Neural progenitor cell (in vitro differentiated cells): ENCODE measurements at regions not wholly inside any gene's neighbourhood (a gene's known extent, or its start where the extent isn't known, plus 50 kb on each side); places are given as distances from the start of the nearest gene placed in this dataset.
"Not testable (repeated sequence)": the region's sequence is repeated elsewhere in the genome, so short reads cannot be mapped to it uniquely, and the experiment has no call there.

Experiments
- DNase-seq: peaks from one replicate; pipeline ENCODE4 v3.0.0-alpha.2; 2016; ENCODE audit warnings: low spot score
- H2AFZ ChIP-seq: fragments of 200-600 bp; sonication (generic); replicated peaks from 2 replicates; pipeline ENCODE4 v1.6.1; 2016; ENCODE audit warnings: antibody characterized with exemption
- H3F3A ChIP-seq: fragments of 200-600 bp; sonication (generic); 2 replicates; pipeline ENCODE4 v1.6.1; 2016; ENCODE audit warnings: antibody characterized with exemption, low read depth
- H3K27ac ChIP-seq: fragments of 200-600 bp; sonication (generic); 2 replicates; pipeline ENCODE4 v1.5.1; 2016; ENCODE audit warnings: mild to moderate bottlenecking
- H3K27me3 ChIP-seq: fragments of 200-600 bp; sonication (generic); 2 replicates; pipeline ENCODE4 v1.6.1; 2016; ENCODE audit warnings: mild to moderate bottlenecking, moderate library complexity
- H3K36me3 ChIP-seq: fragments of 200-600 bp; sonication (generic); 2 replicates; pipeline ENCODE4 v1.5.1; 2016
- H3K4me1 ChIP-seq: fragments of 200-600 bp; sonication (generic); 2 replicates; pipeline ENCODE4 v1.6.1; 2016; ENCODE audit warnings: mixed run types
- H3K4me2 ChIP-seq: fragments of 200-600 bp; sonication (generic); 2 replicates; pipeline ENCODE4 v1.6.1; 2016
- H3K4me3 ChIP-seq: fragments of 200-600 bp; sonication (generic); 2 replicates; pipeline ENCODE4 v1.5.1; 2016
- H3K79me2 ChIP-seq: fragments of 200-600 bp; sonication (generic); 2 replicates; pipeline ENCODE4 v1.6.1; 2016; ENCODE audit warnings: low read depth
- H3K9ac ChIP-seq: fragments of 200-600 bp; sonication (generic); 2 replicates; pipeline ENCODE4 v1.6.1; 2016
- H3K9me3 ChIP-seq: fragments of 200-600 bp; sonication (generic); 2 replicates; pipeline ENCODE4 v1.5.1; 2016; ENCODE audit warnings: low read depth
- H4K20me1 ChIP-seq: fragments of 200-600 bp; sonication (generic); 2 replicates; pipeline ENCODE4 v1.6.1; 2016; ENCODE audit warnings: low read depth
- H3K27ac Mint-ChIP-seq: 3 replicates; pipeline ENCODE4 v1.8.0; 2021; ENCODE audit warnings: mixed read lengths
- H3K27me3 Mint-ChIP-seq: 2 replicates; pipeline ENCODE4 v1.8.0; 2022; ENCODE audit warnings: low read depth, mild to moderate bottlenecking, inconsistent platforms, moderate library complexity, mixed read lengths; ENCODE audit not compliant: insufficient read depth
- H3K36me3 Mint-ChIP-seq: 3 replicates; pipeline ENCODE4 v1.8.0; 2021; ENCODE audit warnings: mixed read lengths
- H3K4me1 Mint-ChIP-seq: 3 replicates; pipeline ENCODE4 v1.8.0; 2021; ENCODE audit warnings: mixed read lengths
- H3K4me3 Mint-ChIP-seq: 3 replicates; pipeline ENCODE4 v1.8.0; 2021; ENCODE audit warnings: mild to moderate bottlenecking, moderate library complexity, mixed read lengths
- H3K9me3 Mint-ChIP-seq: 3 replicates; pipeline ENCODE4 v1.8.0; 2020; ENCODE audit warnings: mixed read lengths
- CTCF ChIP-seq: fragments of 200-600 bp; sonication (generic); IDR thresholded peaks from 2 replicates; pipeline ENCODE4 v1.5.1; 2017; ENCODE audit warnings: antibody characterized with exemption, mild to moderate bottlenecking
- EZH2 ChIP-seq: fragments of 200-600 bp; sonication (generic); IDR thresholded peaks from 2 replicates; pipeline ENCODE4 v1.6.1; 2017; ENCODE audit warnings: antibody characterized with exemption, mild to moderate bottlenecking, moderate library complexity
- EZH2phosphoT487 ChIP-seq: fragments of 200-600 bp; sonication (generic); IDR thresholded peaks from 2 replicates; pipeline ENCODE4 v1.6.1; 2017; ENCODE audit warnings: antibody characterized with exemption

DNA sequence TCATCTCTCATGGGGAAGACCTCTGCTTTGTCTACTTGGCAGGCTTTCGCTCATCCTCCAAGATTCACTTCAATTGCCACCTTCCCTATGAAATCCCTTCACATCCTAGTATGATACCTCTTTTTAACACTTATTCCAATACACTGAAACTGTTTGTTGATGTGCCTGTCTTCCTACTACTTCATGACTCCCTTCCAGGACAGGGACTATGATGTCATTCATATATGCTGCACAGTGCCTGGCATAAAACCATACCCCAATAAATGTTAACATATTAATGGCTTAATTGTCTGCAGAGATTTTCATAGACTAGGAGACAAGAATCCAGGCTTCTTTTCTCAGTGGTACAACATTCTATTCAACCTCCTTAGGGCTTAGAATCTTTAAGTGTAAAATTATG, 215.5 kb downstream of the ZNF608 start:
- peaks cover 28% of the 10 kb centered on the region for H3K9me3 Mint-ChIP-seq
- Histone ChIP-seq H3K4me2 (no peak overlapping the region), H3K9me3 (no peaks in the 10 kb centered on the region), H4K20me1 (no peaks in the 10 kb centered on the region), H3K4me1 (peaks cover 8% of the 10 kb centered on the region), H3K79me2 (no peaks in the 10 kb centered on the region), H3F3A (no peaks in the 10 kb centered on the region), H3K27ac (no peak overlapping the region), H3K4me3 (no peak overlapping the region), H3K9ac (no peak overlapping the region), H2AFZ (no peak overlapping the region), H3K36me3 (no peaks in the 10 kb centered on the region), H3K27me3 (no peaks in the 10 kb centered on the region)
- no peak for DNase-seq
- H3K36me3 Mint-ChIP-seq = peaks cover 5% of the 10 kb centered on the region
- no peak overlapping the region for H3K27ac Mint-ChIP-seq
- no peak overlapping the region for H3K4me3 Mint-ChIP-seq
- H3K27me3 Mint-ChIP-seq = peaks cover 12% of the 10 kb centered on the region
- TF ChIP-seq EZH2phosphoT487 (no peak), CTCF (no peak), EZH2 (no peak)
- peaks cover 13% of the 10 kb centered on the region for H3K4me1 Mint-ChIP-seq

GRCh38 chr5:124528838-124529237, 217.6 kb downstream of the ZNF608 start:
- Histone ChIP-seq H2AFZ (no peak overlapping the region), H3K4me3 (no peak overlapping the region), H3K4me1 (peaks cover 8% of the 10 kb centered on the region), H3K79me2 (no peaks in the 10 kb centered on the region), H3K9ac (no peak overlapping the region), H3K27me3 (no peaks in the 10 kb centered on the region), H4K20me1 (no peaks in the 10 kb centered on the region), H3K27ac (no peak overlapping the region), H3F3A (no peaks in the 10 kb centered on the region), H3K9me3 (no peaks in the 10 kb centered on the region), H3K36me3 (no peaks in the 10 kb centered on the region), H3K4me2 (no peak overlapping the region)
- no peak for TF ChIP-seq EZH2
- TF ChIP-seq EZH2phosphoT487 = no peak
- TF ChIP-seq CTCF = no peak
- peaks cover 25% of the 10 kb centered on the region for H3K9me3 Mint-ChIP-seq
- DNase-seq = no peak
- H3K36me3 Mint-ChIP-seq = peaks cover 3% of the 10 kb centered on the region
- H3K27ac Mint-ChIP-seq = no peak overlapping the region
- H3K4me3 Mint-ChIP-seq = no peak overlapping the region
- H3K4me1 Mint-ChIP-seq = peaks cover 9% of the 10 kb centered on the region
- H3K27me3 Mint-ChIP-seq = peaks cover 6% of the 10 kb centered on the region

GRCh38 chr5:124527220-124527991, 219.0 kb downstream of the ZNF608 start:
- H3K9me3 ChIP-seq = no peaks in the 10 kb centered on the region
- H3K4me2 ChIP-seq = peak overlapping the region; percentile 6
- H2AFZ ChIP-seq = peak overlapping the region; percentile 48
- no peaks in the 10 kb centered on the region for H3K79me2 ChIP-seq
- H3K9ac ChIP-seq = no peak overlapping the region
- H3F3A ChIP-seq = no peaks in the 10 kb centered on the region
- H3K4me1 Mint-ChIP-seq = peaks cover 9% of the 10 kb centered on the region
- no peaks in the 10 kb centered on the region for H3K27me3 ChIP-seq
- peaks cover 4% of the 10 kb centered on the region for H3K27me3 Mint-ChIP-seq
- H3K27ac Mint-ChIP-seq = no peak overlapping the region
- no peaks in the 10 kb centered on the region for H3K36me3 Mint-ChIP-seq
- no peak overlapping the region for H3K4me3 Mint-ChIP-seq
- no peaks in the 10 kb centered on the region for H4K20me1 ChIP-seq
- DNase-seq = peak; percentile 39
- TF ChIP-seq EZH2phosphoT487 (no peak), EZH2 (no peak), CTCF (no peak)
- H3K27ac ChIP-seq = no peak overlapping the region
- H3K9me3 Mint-ChIP-seq = peaks cover 17% of the 10 kb centered on the region
- H3K4me1 ChIP-seq = peaks cover 8% of the 10 kb centered on the region
- H3K4me3 ChIP-seq = no peak overlapping the region
- no peaks in the 10 kb centered on the region for H3K36me3 ChIP-seq

DNA sequence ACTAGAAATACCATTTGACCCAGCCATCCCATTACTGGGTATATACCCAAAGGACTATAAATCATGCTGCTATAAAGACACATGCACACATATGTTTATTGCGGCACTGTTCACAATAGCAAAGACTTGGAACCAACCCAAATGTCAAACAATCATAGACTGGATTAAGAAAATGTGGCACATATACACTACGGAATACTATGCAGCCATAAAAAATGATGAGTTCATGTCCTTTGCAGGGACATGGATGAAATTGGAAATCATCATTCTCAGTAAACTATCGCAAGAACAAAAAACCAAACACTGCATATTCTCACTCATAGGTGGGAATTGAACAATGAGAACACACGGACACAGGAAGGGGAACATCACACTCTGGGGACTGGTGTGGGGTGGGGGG, 220.4 kb downstream of the ZNF608 start:
- peaks cover 18% of the 10 kb centered on the region for H3K9me3 Mint-ChIP-seq
- not testable (repeated sequence) for DNase-seq, H3K27ac ChIP-seq, H3K27ac Mint-ChIP-seq, H3K4me3 Mint-ChIP-seq, H3K4me3 ChIP-seq, H3K36me3 ChIP-seq, H2AFZ ChIP-seq, H3K4me1 Mint-ChIP-seq, H3K27me3 Mint-ChIP-seq, H3K9ac ChIP-seq, H3K4me2 ChIP-seq, H4K20me1 ChIP-seq, H3K9me3 ChIP-seq, H3F3A ChIP-seq, H3K79me2 ChIP-seq, H3K27me3 ChIP-seq, H3K36me3 Mint-ChIP-seq, H3K4me1 ChIP-seq
